HG03139 (cell line): ENCODE measurements at regions not wholly inside any gene's neighbourhood (a gene's known extent, or its start where the extent isn't known, plus 50 kb on each side); places are given as distances from the start of the nearest gene placed in this dataset.

Source experiments
- ATAC-seq: cut with Tn5 transposase; IDR thresholded peaks from one replicate; pipeline ENCODE4 v1.9.1; 2021; ENCODE audit not compliant: unreplicated experiment

- ATAC-seq = no peak
Measured at GRCh38 chr4:136946307-136946907, 585.9 kb downstream of the PCDH18 start.

DNA sequence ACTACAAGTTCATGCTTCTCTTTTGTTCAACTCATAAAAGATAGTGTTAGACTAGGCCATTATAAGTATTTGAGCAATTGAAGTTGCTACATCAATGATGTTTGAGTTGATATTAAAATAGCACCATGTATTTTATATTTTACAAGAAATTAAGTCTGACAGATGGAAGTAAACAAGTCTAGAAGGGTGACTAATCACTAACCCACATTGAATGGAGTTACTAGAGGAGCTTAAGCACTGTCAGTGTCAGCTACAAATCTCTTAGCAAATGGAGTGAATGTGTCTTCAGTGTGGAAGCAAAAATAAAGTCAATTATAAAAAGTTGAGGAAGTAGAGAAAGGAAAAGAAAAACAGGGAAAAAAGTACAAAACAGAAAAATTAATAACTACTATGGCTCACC lies 592.5 kb downstream of the PCDH18 start:
- no peak for ATAC-seq

- no peak for ATAC-seq
Measured at GRCh38 chr4:136935871-136936270, 596.4 kb downstream of the PCDH18 start.

DNA sequence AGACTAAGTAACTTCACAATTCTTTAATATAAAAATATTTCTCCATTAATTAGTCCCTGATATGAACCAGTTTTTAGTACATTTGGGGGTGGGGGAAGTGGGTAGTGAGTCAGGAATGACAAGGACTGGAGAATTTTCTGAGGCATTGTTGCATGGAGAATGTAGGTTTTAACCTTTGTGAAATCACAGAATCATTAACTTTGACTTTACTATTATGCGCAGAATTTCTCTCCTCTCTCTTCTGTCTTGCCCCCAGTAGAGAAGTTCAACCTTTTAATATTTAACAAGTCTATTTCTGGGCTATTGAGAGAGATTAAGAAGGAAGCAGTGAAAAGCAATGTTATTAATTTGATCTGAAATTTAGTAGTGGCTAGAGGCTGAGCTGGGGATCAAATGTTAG lies 597.0 kb downstream of the PCDH18 start:
- ATAC-seq = no peak

- ATAC-seq = no peak
Measured at GRCh38 chr4:136934601-136935000, 597.7 kb downstream of the PCDH18 start.

DNA sequence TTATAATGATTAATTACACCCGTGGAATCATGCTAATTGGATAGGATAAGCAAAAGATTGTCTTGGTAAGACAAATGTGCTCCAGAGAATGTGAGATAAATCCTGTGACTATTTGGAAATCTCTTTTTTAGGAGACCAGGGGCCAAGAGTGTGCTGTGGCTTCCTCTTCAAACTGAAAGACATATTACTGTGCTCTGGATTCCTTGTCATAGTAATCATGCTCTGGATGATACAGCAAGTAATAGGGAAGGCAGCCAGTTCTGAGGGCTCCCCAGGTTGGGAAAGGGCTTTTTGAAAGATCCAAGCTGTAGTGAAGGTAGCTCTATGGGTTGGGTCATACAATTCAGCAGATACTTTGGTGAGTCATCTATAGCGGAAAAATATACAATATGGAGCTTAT lies 600.5 kb downstream of the PCDH18 start:
- ATAC-seq = no peak

GRCh38 chr4:136928957-136929411 lies 603.3 kb downstream of the PCDH18 start:
- ATAC-seq = no peak

- no peak for ATAC-seq
Measured at GRCh38 chr4:136927172-136927571, 605.1 kb downstream of the PCDH18 start.

GRCh38 chr4:136925203-136925602 lies 607.1 kb downstream of the PCDH18 start:
- ATAC-seq = no peak

GRCh38 chr4:136922066-136922465 lies 610.2 kb downstream of the PCDH18 start:
- no peak for ATAC-seq

DNA sequence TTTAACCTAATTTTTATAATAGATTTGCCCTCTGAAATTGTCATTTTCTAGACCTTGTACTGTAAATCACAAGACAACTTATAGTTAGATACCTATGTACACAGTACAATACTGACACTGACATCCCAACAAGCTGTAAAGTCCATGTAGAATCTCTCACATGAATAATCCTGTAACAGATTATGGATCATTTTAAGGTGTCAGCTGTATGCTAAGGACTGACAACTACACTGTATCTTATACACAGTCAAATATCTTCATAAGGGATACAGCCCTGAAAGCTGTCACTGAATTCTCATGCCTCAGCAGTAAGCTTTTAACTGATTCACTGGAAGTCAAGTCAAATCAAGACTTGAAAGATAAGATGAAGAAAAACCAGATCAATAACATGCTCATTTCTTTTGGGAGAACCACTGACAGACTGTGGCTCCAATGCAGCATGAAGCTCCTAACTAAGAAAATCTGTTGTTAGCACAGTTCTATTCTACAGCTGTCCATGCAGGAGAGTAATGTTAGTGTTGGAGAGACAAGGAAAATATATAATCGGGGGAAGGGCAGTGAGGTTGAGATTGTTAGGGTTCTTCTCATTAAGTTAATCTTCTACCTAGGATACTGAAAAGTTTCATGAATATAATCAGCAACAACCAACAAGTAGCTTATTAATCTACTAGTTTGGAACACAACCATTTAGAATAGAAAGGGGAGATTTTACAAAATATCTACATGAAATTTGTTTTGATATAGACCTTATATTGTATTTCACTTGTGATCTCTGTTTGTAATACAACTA lies 612.0 kb downstream of the PCDH18 start:
- ATAC-seq = no peak

- no peak for ATAC-seq
Measured at GRCh38 chr4:136918772-136919171, 613.5 kb downstream of the PCDH18 start.

DNA sequence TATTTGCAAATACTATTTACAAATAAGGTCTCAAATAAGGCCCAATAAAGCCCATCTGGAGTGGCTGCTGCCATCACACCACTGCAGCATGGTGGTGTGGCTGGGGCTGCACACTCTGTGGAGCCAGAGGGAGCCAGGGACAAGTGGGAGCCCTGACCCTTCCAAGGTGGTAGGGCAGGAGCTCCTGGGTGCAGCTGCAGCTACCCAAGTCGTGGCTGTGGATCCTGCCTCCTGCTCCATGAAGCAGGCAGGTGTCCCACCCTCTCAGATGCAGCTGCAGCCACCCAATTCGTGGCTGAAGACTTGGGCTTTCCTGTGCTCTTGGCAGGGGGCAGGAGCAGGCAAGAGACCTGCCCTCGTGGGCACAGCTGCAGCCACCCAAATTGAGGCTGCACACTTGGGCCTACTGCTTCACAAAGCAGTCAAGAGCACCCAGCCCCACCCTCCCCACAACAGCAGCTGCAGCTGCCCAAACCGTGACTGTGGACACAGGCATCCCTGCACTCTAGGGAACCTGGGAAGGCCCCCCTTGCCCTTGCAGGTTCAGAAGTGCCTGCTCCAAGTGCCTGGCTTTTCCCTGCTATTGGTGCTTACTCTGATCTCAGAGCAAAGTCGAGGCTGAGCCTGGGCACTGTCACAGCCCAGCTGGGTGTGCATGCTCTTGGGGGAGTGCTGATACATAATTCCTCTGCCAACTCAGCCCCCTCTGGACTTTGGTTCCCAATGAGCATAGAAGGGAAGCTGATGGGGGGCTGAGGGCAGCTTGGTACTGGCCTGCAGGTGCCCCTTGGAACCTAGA lies 614.8 kb downstream of the PCDH18 start:
- ATAC-seq = no peak

GRCh38 chr4:136909626-136910025 lies 622.7 kb downstream of the PCDH18 start:
- ATAC-seq = no peak

DNA sequence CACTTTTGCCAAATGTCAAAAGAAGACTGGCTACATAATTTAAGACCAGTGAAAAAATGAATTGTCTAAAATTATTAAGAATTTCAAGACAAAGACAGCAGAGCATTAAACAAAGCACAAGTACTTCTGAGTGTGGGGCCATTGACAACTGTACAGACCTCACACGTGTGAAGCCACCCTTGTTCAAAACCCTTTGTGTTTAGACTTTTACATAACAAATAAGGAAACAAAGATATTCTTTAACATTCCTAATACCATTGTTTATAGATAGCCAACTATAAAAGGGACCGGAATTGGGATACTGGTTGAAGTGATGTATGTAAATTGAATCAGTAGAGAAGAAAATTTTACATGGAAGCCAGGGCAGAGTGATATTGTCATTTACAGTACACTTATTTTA lies 624.2 kb downstream of the PCDH18 start:
- no peak for ATAC-seq

- no peak for ATAC-seq
Measured at GRCh38 chr4:136900696-136901095, 631.6 kb downstream of the PCDH18 start.

DNA sequence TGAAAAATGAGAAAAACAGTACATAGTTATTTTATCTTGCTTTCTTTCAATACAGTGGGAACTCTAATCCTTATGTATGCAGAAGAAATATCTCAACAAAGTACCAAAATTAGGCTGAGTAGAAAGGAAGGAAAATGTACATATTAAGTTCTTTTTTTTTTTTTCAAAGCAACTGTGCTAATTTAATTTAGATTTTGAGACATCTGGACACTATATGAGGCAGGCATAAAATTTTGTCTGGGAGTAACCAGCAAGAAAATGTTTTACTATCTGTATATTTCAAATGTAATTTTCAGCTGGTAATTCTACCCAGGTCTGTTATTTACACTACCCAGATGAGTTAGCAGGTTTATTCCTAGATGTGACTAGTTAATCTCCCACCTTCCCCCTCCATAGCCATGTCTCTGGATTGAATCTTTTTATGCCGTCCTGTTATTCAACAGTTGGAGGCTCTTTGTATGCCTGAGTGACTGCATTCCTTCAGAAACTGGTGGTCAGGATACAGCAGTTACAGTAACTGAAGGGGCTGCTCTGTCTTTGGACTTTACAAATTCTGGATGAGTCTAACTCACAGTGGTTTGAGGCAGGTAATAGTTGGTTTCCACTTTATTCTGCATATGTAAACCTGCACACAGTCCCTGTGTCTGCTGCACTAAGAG lies 633.6 kb downstream of the PCDH18 start:
- ATAC-seq = no peak

- no peak for ATAC-seq
Measured at GRCh38 chr4:136893573-136893972, 638.7 kb downstream of the PCDH18 start.

DNA sequence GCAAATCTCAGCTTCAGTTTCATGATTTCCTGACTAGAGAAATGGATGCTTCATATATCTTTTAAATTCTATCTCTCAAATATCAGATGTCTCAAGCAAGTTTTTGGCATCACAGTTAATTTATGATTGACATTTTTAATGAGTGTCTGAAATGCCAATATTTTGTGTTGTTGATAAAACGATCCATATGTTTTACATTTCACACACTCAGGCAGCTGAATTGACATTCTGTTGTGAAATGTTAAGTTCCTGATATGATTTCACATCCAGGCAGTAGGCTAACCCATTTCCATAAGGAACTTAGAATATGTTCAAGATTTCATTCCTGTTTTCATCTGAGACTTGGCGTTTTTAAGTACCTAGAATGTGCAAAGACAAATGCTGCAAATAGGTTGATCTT lies 650.6 kb downstream of the PCDH18 start:
- ATAC-seq = no peak

DNA sequence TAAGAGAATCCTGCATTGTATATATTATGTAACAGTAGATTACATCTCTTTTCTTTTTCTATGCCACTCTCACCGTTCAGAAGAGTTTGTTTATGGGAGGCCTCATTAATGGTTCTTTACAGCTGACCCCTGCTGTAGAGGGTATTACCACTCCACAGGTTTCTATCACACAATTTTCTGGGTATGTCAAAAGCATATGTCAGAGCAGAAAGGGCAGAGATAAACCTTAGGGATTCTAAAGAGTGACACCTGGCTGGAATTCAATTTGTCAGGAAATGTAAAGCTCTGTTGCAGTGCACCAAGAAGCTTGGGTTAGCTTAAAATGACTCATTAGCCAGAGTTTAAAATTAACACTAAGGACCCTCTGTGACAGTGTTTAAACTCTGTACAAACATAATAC lies 658.7 kb downstream of the PCDH18 start:
- no peak for ATAC-seq

DNA sequence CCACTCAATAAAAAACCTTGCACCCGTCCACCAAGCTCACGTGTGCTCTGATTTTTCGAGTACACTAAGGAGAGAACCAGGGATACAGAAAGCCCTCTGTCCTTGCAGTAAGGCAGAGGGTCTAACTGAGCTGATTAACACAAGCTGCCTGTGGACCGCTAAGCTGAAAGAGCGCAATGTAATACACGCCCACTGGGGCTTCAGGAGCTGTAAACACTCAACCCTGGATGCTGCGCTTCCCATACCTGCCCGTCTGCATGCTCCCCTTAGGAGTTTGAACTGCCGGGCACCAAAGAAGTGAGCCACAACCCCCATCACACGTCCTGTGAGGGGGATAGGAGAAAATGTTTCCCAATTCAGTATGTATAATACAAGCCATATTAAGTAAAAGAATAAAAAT lies 664.8 kb downstream of the PCDH18 start:
- ATAC-seq = no peak
